Stimulated activated CD4-positive, alpha-beta T cell treated with anti-CD3 and anti-CD28 coated beads, TNF-alpha, amount 100 ng/mL, for 4 hours (primary cell): ENCODE measurements at regions not wholly inside any gene's neighbourhood (a gene's known extent, or its start where the extent isn't known, plus 50 kb on each side); places are given as distances from the start of the nearest gene placed in this dataset.

Experiments used
- DNase-seq, 3 experiments: peaks; one replicate each; pipeline ENCODE4 v3.0.0-alpha.2; 2020; ENCODE audit warnings: low read depth in 3 of 3

DNA sequence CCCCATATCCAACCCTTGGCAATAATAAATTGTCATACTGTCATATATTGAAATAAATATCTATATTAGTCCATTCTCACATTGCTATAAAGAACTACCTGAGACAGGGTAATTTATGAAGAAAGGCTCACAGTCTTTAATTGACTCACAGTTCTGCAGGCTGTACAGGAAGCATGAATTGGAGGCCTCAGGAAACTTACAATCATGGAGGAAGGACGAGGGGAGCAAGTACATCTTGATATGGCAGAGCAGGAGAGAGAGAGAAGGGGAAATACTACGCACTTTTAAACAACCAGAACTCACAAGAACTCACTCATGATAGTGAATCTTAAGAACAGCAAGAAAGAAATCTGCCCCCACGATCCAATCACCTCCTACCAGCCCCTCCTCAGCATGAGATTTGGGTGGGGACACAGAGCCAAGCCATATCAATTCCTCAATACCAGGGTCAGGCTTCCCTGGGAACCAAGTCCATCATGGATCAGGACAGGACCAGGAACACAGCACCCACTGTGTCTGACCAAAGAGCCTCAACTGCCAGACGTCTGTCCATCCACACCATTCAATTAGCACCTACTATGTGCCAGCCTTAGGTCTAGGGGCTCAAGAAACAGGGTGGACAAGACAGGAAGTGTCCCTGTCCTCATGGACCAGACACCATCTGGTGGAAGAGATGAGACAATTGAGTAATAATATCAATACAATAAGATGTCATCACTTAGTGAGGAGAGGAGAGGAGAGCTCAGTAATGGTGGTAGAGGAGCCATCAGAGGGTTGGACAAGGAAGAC lies 56.9 kb upstream of the TOP3B start:
- no peak for DNase-seq

DNA sequence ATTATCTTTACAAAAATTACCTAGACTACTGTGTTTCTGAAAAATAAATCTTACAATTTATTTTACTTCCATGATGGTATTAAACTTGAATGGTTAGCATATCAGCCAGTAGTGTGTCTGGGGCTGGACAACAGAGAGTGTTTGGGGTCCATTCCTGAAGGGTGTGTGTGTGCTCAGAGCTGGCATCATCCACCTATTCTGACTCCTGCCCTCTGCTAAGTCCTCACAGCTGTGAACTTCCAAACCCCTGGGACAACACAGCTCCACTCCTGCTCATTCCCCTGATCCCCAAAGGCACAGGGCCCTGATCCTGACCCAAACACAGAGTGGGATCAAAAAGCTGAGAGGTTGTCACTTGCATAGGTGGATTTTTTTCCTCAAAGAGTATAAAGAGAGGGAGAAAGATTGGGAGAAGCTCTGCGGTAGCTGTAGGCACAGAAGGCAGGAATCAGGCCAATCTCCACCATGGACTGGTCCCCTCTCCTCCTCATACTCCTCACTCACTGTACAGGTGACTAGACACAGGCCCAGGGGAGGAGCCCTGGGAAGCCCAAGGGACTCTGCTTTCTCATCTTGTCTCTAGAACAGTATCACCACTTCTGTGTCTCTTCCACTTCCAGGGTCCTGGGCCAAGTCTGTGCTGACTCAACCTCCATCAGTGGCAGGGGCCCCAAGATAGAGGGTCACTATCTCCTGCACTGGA lies 55.7 kb upstream of the TOP3B start:
- no peak for DNase-seq

DNA sequence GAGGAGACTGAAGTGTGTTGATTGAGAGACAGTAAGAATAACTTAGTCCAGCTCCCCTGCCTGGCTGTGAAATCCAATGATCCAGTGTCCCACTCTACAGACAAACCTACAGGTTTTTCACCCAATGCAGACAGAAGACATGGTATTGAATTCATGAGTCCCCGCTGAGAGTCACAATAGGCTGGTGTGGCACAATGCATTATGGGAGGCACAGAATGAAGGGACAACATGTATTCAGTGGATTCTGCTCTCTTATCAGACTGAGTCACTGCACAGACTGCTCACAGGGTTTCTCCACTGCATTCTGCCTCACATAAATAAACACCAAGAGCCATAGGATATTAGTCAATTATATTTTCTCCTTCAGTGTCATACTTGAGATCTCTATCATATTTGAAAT lies 55.2 kb upstream of the TOP3B start:
- no peak for DNase-seq

DNA sequence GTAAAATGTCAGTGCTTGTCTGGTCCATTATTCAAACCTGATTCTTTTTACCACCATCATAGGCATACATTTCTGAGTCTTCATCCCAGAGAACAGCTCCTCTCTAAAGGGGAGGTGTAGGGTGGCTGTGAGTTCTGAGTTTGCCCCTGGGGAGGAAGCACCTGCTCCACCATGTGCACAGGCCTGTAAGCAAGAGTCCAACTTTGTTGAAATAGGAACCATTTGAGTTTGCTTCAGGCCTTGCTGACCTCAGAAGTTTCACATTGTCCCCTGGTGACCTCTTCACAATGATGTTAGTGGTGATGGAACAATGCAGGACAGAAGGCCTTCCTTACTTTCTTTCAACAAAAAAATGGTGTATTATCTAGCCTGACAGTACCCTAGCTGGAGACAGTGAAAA lies 54.6 kb upstream of the TOP3B start:
- DNase-seq: no peak

DNA sequence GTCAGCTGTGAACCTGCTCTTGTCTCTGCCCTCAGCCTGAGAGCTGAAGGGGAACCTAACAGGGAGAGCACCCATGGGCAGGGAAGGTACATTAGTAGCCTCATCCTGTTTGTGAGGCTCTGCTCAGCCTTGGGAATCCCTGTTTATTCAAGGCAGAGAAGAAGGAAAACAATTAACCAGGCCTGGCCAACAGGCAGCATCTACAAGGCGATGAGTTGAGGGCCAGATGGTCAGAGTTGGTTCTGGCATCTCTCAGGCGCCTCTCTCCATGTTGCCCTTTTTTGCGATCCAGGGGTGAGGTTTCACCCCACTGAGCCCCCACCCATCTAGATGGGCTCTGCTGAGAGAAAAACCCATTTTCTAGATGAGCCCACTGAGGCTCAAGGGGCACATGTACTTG lies 54.0 kb upstream of the TOP3B start:
- no peak for DNase-seq

DNA sequence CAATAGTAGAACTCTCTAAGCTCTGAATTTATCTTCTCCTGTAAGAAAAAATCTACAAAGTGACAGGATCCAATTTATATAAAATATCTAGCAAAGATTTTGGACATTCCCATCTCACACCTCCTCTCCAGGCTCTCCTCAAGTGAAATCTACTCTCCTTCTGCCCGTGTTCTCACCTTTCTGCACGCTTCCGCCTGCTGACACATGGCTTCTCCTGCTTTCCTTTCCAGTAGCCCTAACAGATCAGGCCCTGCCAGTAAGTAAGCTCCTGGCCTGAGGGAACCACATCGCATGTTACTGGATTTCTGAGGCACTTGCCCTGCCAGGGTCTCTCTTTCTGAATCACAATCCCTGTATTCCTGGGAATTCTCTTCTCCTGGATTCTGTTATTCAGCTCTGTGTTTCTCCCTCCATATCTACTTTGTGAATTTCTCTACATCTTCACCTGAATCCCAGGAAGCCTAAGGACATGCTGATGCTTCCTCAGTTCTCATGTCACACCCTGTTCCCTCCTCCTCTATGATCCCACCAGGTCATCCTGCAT lies 53.3 kb upstream of the TOP3B start:
- no peak for DNase-seq

DNA sequence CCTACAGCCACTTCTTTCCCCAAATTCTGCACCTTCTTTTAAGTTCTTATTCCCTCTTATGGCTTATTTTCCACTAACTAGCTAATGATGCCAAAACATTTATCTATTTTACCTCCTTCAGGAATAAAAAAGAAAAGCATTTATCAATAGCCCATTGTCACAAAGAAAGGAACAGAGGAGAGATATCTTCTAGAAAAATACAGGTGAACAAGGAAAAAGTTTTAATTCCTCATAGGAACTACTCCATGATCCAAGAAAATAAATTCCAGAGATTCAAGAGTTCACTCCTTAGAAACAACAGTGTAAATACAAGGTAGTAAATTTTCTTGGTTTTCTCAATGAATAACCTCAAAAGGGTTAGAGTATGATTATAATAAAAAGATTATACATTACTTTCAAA lies 52.6 kb upstream of the TOP3B start:
- no peak for DNase-seq

DNA sequence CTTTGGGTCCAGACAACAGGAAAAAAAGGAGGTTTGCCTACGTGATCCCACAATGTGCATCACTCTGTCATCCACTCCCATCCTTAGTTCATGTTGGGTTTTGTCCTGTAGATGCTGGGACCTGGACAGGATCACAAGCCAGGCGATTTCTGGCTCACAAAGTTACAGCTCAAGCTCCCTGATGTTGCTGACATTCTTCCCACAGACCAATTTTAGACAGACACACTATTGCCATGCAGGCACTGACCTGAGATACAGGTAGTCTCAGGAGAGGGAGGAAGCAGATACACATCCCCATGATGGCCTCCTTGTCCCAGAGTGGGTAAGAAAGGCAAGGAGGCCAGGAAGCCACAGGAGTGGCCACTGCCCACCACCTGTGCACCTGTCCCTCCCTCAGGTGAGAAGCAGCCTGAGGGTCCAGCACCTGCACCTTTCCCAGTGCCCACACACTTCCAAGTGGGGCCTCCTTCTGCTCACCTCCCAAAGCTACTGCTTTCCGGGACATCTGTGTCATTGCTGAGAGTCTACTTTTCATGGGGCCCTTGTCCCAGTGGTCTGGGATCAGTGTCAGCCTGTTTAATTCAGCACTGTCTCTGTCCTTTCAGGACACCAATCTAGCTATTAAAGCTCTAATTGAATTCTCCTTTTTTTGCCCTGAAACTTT lies 52.0 kb upstream of the TOP3B start:
- DNase-seq: no peak

DNA sequence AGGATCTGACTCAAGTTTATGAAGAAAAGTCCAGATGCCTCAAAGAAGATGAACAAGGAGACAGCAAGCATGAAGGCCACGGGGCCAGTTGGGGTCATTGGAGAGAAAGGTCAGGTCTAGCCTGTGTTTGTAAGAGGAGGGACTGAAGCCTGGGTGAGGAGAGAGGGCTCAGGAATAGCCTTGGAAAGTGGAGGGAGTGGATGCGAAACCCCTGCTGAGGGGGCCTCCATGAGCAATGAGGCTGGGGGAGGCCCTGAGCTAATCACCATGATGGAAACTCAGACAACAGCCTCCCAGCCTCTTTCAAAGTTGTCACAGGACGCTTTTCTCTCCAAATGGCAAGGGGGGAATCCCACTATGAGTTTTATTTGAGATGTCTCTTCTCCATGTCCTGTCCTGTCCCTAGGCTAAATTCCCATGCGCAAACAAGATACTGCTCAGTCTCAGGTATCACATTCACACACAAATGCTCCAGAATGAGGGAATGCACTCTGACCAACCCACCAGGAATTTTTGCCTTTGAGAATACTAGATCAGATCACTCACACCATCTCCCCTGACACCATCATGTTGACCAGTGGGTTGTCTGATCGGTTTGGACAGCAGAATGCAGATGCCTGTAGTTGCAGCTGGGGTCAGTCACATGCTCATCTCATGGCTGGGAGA lies 51.3 kb upstream of the TOP3B start:
- DNase-seq: no peak

DNA sequence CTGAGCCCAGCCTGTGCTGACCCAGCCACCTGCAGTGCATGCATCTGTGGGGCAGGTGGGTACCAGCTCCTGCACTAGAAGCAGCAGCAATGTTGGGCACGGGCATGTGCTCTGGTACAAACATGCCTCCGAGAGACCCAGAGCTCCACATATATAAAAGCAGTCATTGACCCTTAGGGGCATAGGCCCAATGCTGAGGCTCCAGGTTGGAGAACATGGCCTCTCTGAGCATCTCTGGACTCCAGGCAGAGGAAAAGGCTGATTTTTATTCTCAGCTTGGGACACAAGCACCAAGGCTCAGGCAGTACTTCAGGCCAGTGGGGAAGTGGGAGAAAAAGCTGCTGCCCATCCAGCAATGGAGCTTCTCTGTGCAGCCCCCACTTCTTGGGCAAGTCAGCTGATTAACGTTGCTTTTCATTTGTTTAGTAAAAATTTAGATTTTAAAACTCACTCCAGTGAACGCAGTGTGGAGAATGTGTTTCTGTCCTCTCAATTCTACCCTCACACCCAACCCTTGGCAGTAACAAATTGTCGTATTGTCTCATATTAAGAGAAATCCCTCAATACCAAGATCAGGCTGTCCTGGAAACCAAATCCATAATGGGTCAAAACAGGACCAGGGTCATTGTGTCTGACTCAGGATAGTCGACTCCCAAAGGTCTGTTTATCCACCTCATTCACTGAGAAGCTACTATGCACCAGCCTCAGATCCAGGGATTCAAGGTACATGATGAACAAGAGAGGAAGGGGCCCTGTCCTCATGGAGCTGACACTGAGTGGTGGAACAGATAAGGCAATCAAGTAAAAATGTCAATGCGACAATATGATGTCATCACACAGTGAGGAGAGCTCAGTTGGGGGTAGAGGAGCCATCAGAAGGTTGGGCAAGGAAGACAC lies 50.6 kb upstream of the TOP3B start:
- no peak for DNase-seq

DNA sequence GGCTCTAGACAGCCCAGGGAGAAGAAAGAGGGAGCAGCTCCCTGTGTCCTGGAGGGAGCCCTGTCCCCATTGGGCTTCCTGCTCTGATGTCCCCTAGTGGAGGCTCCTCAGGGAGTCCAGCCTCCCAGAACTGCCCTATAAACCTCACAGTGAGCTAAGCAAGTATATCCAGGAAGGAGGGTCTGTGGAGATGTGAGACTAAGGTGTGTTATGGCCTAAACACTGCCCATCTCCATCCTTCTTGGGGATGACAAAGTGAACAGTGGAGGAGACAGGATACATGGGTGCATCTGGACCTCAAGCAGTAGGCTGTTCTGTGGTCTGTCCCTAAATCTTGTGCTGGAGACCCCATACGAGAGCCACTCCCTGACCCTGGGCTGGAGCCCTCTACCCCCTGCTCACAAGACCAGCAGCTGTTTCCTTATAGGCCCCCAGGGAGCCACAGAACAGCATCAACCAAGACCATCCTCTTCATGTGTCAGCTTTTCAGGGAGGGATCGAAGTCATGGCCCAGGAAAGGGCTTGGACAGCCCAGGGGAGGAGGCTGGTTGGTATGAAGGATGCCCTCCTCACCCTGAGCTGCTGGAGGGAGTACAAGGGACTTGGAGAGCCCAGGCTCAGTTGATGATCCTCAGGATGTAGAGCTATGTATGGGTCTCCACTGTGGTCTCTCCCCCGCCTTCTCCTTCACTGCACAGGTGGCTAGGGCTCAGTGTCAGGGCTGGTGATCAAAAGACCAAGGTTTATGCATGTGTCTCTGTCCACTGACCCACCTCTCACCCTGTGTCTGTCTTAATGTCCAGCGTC lies 49.7 kb upstream of the TOP3B start:
- DNase-seq: no peak
